ENCODE measurements at regions not wholly inside any gene's neighbourhood (a gene's known extent, or its start where the extent isn't known, plus 50 kb on each side); places are given as distances from the start of the nearest gene placed in this dataset.

GRCh38 chr6:48979806-48980205, 483.2 kb downstream of the MMUT start:
- H3K4me3 ChIP-seq (replicated peaks; ENCODE audit: low read depth, low read length) = no peak overlapping the region
- DNase-seq (ENCODE audit: extremely low read depth, low read depth) = no peak
- no peak for TF ChIP-seq CTCF (IDR thresholded peaks at IDR 0.05; ENCODE audit: low read depth, low read length, missing control alignments)

GRCh38 chr6:48979085-48979484, 484.0 kb downstream of the MMUT start:
- TF ChIP-seq CTCF (IDR thresholded peaks at IDR 0.05; ENCODE audit: low read depth, low read length, missing control alignments) = no peak
- no peak for DNase-seq (ENCODE audit: extremely low read depth, low read depth)
- no peak overlapping the region for H3K4me3 ChIP-seq (replicated peaks; ENCODE audit: low read depth, low read length)

GRCh38 chr6:48978016-48978415, 485.0 kb downstream of the MMUT start:
- no peak for DNase-seq (ENCODE audit: extremely low read depth, low read depth)
- TF ChIP-seq CTCF (IDR thresholded peaks at IDR 0.05; ENCODE audit: low read depth, low read length, missing control alignments) = no peak
- H3K4me3 ChIP-seq (replicated peaks; ENCODE audit: low read depth, low read length) = no peak overlapping the region

- DNase-seq (ENCODE audit: extremely low read depth, low read depth) = no peak
- no peak for TF ChIP-seq CTCF (IDR thresholded peaks at IDR 0.05; ENCODE audit: low read depth, low read length, missing control alignments)
Observed at GRCh38 chr6:48977573-48977972, 485.5 kb downstream of the MMUT start.

GRCh38 chr6:48973491-48973890, 489.6 kb downstream of the MMUT start:
- no peak for DNase-seq (ENCODE audit: extremely low read depth, low read depth)
- TF ChIP-seq CTCF (IDR thresholded peaks at IDR 0.05; ENCODE audit: low read depth, low read length, missing control alignments) = no peak
- H3K4me3 ChIP-seq (replicated peaks; ENCODE audit: low read depth, low read length) = no peak overlapping the region

More at GRCh38 chr6:48977573-48977972, 485.5 kb downstream of the MMUT start:
- no peak overlapping the region for H3K4me3 ChIP-seq (replicated peaks; ENCODE audit: low read depth, low read length)

GRCh38 chr6:48961781-48962415, 501.2 kb downstream of the MMUT start:
- no peak overlapping the region for H3K4me3 ChIP-seq (replicated peaks; ENCODE audit: low read depth, low read length)
- no peak for DNase-seq (ENCODE audit: extremely low read depth, low read depth)

More at GRCh38 chr6:48961781-48962415, 501.2 kb downstream of the MMUT start:
- TF ChIP-seq CTCF (IDR thresholded peaks at IDR 0.05; ENCODE audit: low read depth, low read length, missing control alignments) = no peak
